Pancreas (tissue), 10 donors: ENCODE measurements at regions not wholly inside any gene's neighbourhood (a gene's known extent, or its start where the extent isn't known, plus 50 kb on each side); places are given as distances from the start of the nearest gene placed in this dataset.

ENCODE experiments used
- ATAC-seq, 4 donors: fragments of 200-7000 bp; cut with Tn5 transposase; one replicate each; pipeline versions ENCODE4 v1.8.0 to v1.9.1; 2020; ENCODE audit warnings: mild to moderate bottlenecking in 4 of 4, moderate library complexity in 4 of 4
- DNase-seq, 6 donors: peaks; one replicate each; pipeline ENCODE4 v3.0.0-alpha.2; 2020
- FAIRE-seq: peaks from 2 replicates; lab custom pipeline; 2012; peaks lifted over from hg19 to GRCh38; lab: Jason Lieb, UNC
- H3K27ac ChIP-seq, 4 donors: fragments of 200-600 bp; sonication (generic); 1 replicate in 3 of 4; 2 replicates in 1 of 4; pipeline versions ENCODE4 v1.5.0 to v1.8.0; 2020
- H3K27me3 ChIP-seq, 4 donors: fragments of 200-600 bp; one replicate each; pipeline ENCODE4 v1.8.0; 2021
- H3K36me3 ChIP-seq, 3 donors: fragments of 200-600 bp; sonication (generic) in 1 of 3; one replicate each; pipeline versions ENCODE4 v1.5.0 to v1.8.0; 2020 to 2021
- H3K4me1 ChIP-seq, 3 donors: fragments of 200-600 bp; one replicate each; pipeline ENCODE4 v1.8.0; 2021
- H3K4me3 ChIP-seq, 4 donors: fragments of 200-600 bp; sonication (generic) in 2 of 4; one replicate each; pipeline versions ENCODE4 v1.5.0 to v1.8.0; 2020 to 2021
- H3K9me3 ChIP-seq, 4 donors: fragments of 200-600 bp; one replicate each; pipeline ENCODE4 v1.8.0; 2021
- CTCF ChIP-seq, 4 donors: fragments of 200-600 bp; sonication (generic) in 3 of 4; IDR thresholded peaks; one replicate each; pipeline versions ENCODE4 v1.5.0 to v1.8.0; 2021; ENCODE audit warnings: antibody characterized with exemption in 4 of 4
- WGBS, 2 donors: extraction: QIAGEN DNeasy Blood & Tissue Kit; methylation state at CpG; one replicate each; pipeline ENCODE4 v1.1.7; 2013; 5-methylcytosine and 5-hydroxymethylcytosine counted together
- intact Hi-C, 3 donors: fragments of 100-400 bp; cut with DNase I; formaldehyde crosslinking; loops; one replicate each; pipeline versions ENCODE4 v1.11.1 to v1.14.2; 2022
- donor health status: healthy with polysubstance abuse.
- donor health status: DM: no; HTN: no; CAD: no; lungs with moderate emphysema.
- donor health status: DM: no; HTN: no; CAD: no.
- donor health status: control.
- donor health status: control.
- donor health status: Bipolar disorder and iron deficiency.
- donor health status: DM: yes; HTN: yes; CAD: no.
- donor health status: DM: no; HTN: no; CAD: no.
- donor health status: DM: no; HTN: no; CAD: no.
- donor health status: DM: yes; HTN: yes; CAD: no.

GRCh38 chr5:67530609-67531255, 334.1 kb upstream of the CD180 start:
- FAIRE-seq (no peak), ATAC-seq (no peak), DNase-seq (no peak)
- H3K27me3 ChIP-seq, result no peaks in the 10 kb centered on the region
- intact Hi-C loops, result no loop called here
- no peaks in the 10 kb centered on the region for H3K9me3 ChIP-seq
- WGBS, 2 donors, result 60 to 66% methylated on average over 6 of the region's 6 CpGs
- no peaks in the 10 kb centered on the region for H3K36me3 ChIP-seq
- TF ChIP-seq CTCF (IDR thresholded peaks at IDR 0.05), result no peak
- H3K27ac ChIP-seq, result no peak overlapping the region
- H3K4me1 ChIP-seq, result no peaks in the 10 kb centered on the region
- H3K4me3 ChIP-seq, result no peak overlapping the region

- intact Hi-C loops, result no loop called here
- Histone ChIP-seq H3K4me3 (no peak overlapping the region), H3K4me1 (no peaks in the 10 kb centered on the region), H3K27ac (no peak overlapping the region), H3K36me3 (no peaks in the 10 kb centered on the region), H3K9me3 (no peaks in the 10 kb centered on the region), H3K27me3 (no peaks in the 10 kb centered on the region)
- 76 to 88% methylated on average over 3 of the region's 3 CpGs for WGBS, 2 donors
- DNase-seq (no peak), FAIRE-seq (no peak), ATAC-seq (no peak)
- no peak for TF ChIP-seq CTCF (IDR thresholded peaks at IDR 0.05)
These were observed 332.4 kb upstream of the CD180 start for GRCh38 chr5:67528953-67529352.

- intact Hi-C loops, result no loop called here
- Histone ChIP-seq H3K36me3 (no peaks in the 10 kb centered on the region), H3K27ac (no peak overlapping the region), H3K4me1 (no peaks in the 10 kb centered on the region), H3K9me3 (no peaks in the 10 kb centered on the region), H3K4me3 (no peak overlapping the region), H3K27me3 (no peaks in the 10 kb centered on the region)
- DNase-seq (no peak), FAIRE-seq (no peak), ATAC-seq (no peak)
- TF ChIP-seq CTCF (IDR thresholded peaks at IDR 0.05), result no peak
- WGBS, 2 donors, result 90 to 99% methylated on average over 2 of the region's 2 CpGs
These were observed 330.2 kb upstream of the CD180 start for GRCh38 chr5:67526793-67527192.

- H3K27me3 ChIP-seq, result no peaks in the 10 kb centered on the region
- no peak for TF ChIP-seq CTCF (IDR thresholded peaks at IDR 0.05)
- H3K27ac ChIP-seq, result no peak overlapping the region
- no peaks in the 10 kb centered on the region for H3K4me1 ChIP-seq
- H3K9me3 ChIP-seq, result no peaks in the 10 kb centered on the region
- H3K36me3 ChIP-seq, result no peaks in the 10 kb centered on the region
- H3K4me3 ChIP-seq, result no peak overlapping the region
- no peak for DNase-seq
- 77 to 80% methylated on average over 6 of the region's 6 CpGs for WGBS, 2 donors
- FAIRE-seq, result no peak
- ATAC-seq, result no peak
- intact Hi-C loops, result no loop called here
These were observed 323.7 kb upstream of the CD180 start for GRCh38 chr5:67520161-67520908.

GRCh38 chr5:67518227-67518626, 321.6 kb upstream of the CD180 start:
- no peaks in the 10 kb centered on the region for H3K4me1 ChIP-seq
- WGBS, 2 donors, result 71 to 76% methylated on average over 2 of the region's 2 CpGs
- H3K27ac ChIP-seq, result no peak overlapping the region
- no peak overlapping the region for H3K4me3 ChIP-seq
- no peaks in the 10 kb centered on the region for H3K36me3 ChIP-seq
- no peaks in the 10 kb centered on the region for H3K27me3 ChIP-seq
- ATAC-seq (no peak), FAIRE-seq (no peak), DNase-seq (no peak)
- intact Hi-C loops, result no loop called here
- no peak for TF ChIP-seq CTCF (IDR thresholded peaks at IDR 0.05)
- H3K9me3 ChIP-seq, result no peaks in the 10 kb centered on the region
